ENCODE measurements at regions not wholly inside any gene's neighbourhood (a gene's known extent, or its start where the extent isn't known, plus 50 kb on each side); places are given as distances from the start of the nearest gene placed in this dataset.

GRCh38 chr2:7661502-7661901, 744.3 kb downstream of the RNF144A start:
- no peak overlapping the region for H3K27ac ChIP-seq (ENCODE audit: low read depth)
- no peak overlapping the region for H3K4me3 ChIP-seq (ENCODE audit: low read depth, low read length)
- H3K4me1 ChIP-seq (ENCODE audit: insufficient read depth): no peaks in the 10 kb centered on the region
- no peak for DNase-seq (ENCODE audit: extremely low spot score)
- no peaks in the 10 kb centered on the region for H3K36me3 ChIP-seq (ENCODE audit: insufficient read depth)
- 44% methylated on average over 5 of the region's 5 CpGs for WGBS

- Histone ChIP-seq H3K27ac (ENCODE audit: low read depth) (no peak overlapping the region), H3K4me1 (ENCODE audit: insufficient read depth) (no peaks in the 10 kb centered on the region), H3K36me3 (ENCODE audit: insufficient read depth) (no peaks in the 10 kb centered on the region), H3K4me3 (ENCODE audit: low read depth, low read length) (no peak overlapping the region)
- WGBS: over 99% methylated on average over 4 of the region's 4 CpGs
- no peak for DNase-seq (ENCODE audit: extremely low spot score)
These were observed 748.7 kb downstream of the RNF144A start for GRCh38 chr2:7665880-7666279.

- 88% methylated on average over 10 of the region's 10 CpGs for WGBS
- Histone ChIP-seq H3K4me1 (ENCODE audit: insufficient read depth) (no peaks in the 10 kb centered on the region), H3K27ac (ENCODE audit: low read depth) (no peak overlapping the region), H3K36me3 (ENCODE audit: insufficient read depth) (no peaks in the 10 kb centered on the region), H3K4me3 (ENCODE audit: low read depth, low read length) (no peak overlapping the region)
- no peak for DNase-seq (ENCODE audit: extremely low spot score)
These were observed 749.5 kb downstream of the RNF144A start for GRCh38 chr2:7666596-7667259.

GRCh38 chr2:7667260-7667757, 750.1 kb downstream of the RNF144A start:
- WGBS: 93% methylated on average over 5 of the region's 5 CpGs
- Histone ChIP-seq H3K36me3 (ENCODE audit: insufficient read depth) (no peaks in the 10 kb centered on the region), H3K27ac (ENCODE audit: low read depth) (no peak overlapping the region)

GRCh38 chr2:7670905-7671641, 753.9 kb downstream of the RNF144A start:
- DNase-seq (ENCODE audit: extremely low spot score): no peak
- Histone ChIP-seq H3K4me1 (ENCODE audit: insufficient read depth) (no peaks in the 10 kb centered on the region), H3K4me3 (ENCODE audit: low read depth, low read length) (no peak overlapping the region), H3K36me3 (ENCODE audit: insufficient read depth) (no peaks in the 10 kb centered on the region), H3K27ac (ENCODE audit: low read depth) (no peak overlapping the region)
- 45% methylated on average over 11 of the region's 11 CpGs for WGBS

More at GRCh38 chr2:7667260-7667757, 750.1 kb downstream of the RNF144A start:
- no peak for DNase-seq (ENCODE audit: extremely low spot score)
- Histone ChIP-seq H3K4me3 (ENCODE audit: low read depth, low read length) (no peak overlapping the region), H3K4me1 (ENCODE audit: insufficient read depth) (no peaks in the 10 kb centered on the region)

- H3K4me1 ChIP-seq (ENCODE audit: insufficient read depth): no peaks in the 10 kb centered on the region
- 88% methylated on average over 8 of the region's 8 CpGs for WGBS
- no peak overlapping the region for H3K27ac ChIP-seq (ENCODE audit: low read depth)
- no peak for DNase-seq (ENCODE audit: extremely low spot score)
- H3K4me3 ChIP-seq (ENCODE audit: low read depth, low read length): no peak overlapping the region
- H3K36me3 ChIP-seq (ENCODE audit: insufficient read depth): no peaks in the 10 kb centered on the region
These were observed 754.9 kb downstream of the RNF144A start for GRCh38 chr2:7672027-7672684.

GRCh38 chr2:7672685-7673071, 755.5 kb downstream of the RNF144A start:
- no peaks in the 10 kb centered on the region for H3K4me1 ChIP-seq (ENCODE audit: insufficient read depth)
- no peak overlapping the region for H3K27ac ChIP-seq (ENCODE audit: low read depth)
- no peak overlapping the region for H3K4me3 ChIP-seq (ENCODE audit: low read depth, low read length)
- no peaks in the 10 kb centered on the region for H3K36me3 ChIP-seq (ENCODE audit: insufficient read depth)
- WGBS: 84% methylated on average over 5 of the region's 5 CpGs
- DNase-seq (ENCODE audit: extremely low spot score): no peak

GRCh38 chr2:7673101-7673500, 755.9 kb downstream of the RNF144A start:
- no peak overlapping the region for H3K27ac ChIP-seq (ENCODE audit: low read depth)
- WGBS: 40% methylated on average over 5 of the region's 5 CpGs

GRCh38 chr2:7673853-7674252, 756.6 kb downstream of the RNF144A start:
- Histone ChIP-seq H3K36me3 (ENCODE audit: insufficient read depth) (no peaks in the 10 kb centered on the region), H3K4me1 (ENCODE audit: insufficient read depth) (no peaks in the 10 kb centered on the region), H3K27ac (ENCODE audit: low read depth) (no peak overlapping the region), H3K4me3 (ENCODE audit: low read depth, low read length) (no peak overlapping the region)
- WGBS: 78% methylated on average over 2 of the region's 2 CpGs
- DNase-seq (ENCODE audit: extremely low spot score): no peak

More at GRCh38 chr2:7673101-7673500, 755.9 kb downstream of the RNF144A start:
- Histone ChIP-seq H3K4me3 (ENCODE audit: low read depth, low read length) (no peak overlapping the region), H3K4me1 (ENCODE audit: insufficient read depth) (no peaks in the 10 kb centered on the region), H3K36me3 (ENCODE audit: insufficient read depth) (no peaks in the 10 kb centered on the region)
- DNase-seq (ENCODE audit: extremely low spot score): no peak

GRCh38 chr2:7674606-7675005, 757.4 kb downstream of the RNF144A start:
- Histone ChIP-seq H3K4me3 (ENCODE audit: low read depth, low read length) (no peak overlapping the region), H3K4me1 (ENCODE audit: insufficient read depth) (no peaks in the 10 kb centered on the region), H3K36me3 (ENCODE audit: insufficient read depth) (no peaks in the 10 kb centered on the region), H3K27ac (ENCODE audit: low read depth) (no peak overlapping the region)
- 95% methylated on average over 2 of the region's 2 CpGs for WGBS
- no peak for DNase-seq (ENCODE audit: extremely low spot score)

GRCh38 chr2:7676714-7677113, 759.5 kb downstream of the RNF144A start:
- no peak overlapping the region for H3K4me3 ChIP-seq (ENCODE audit: low read depth, low read length)
- DNase-seq (ENCODE audit: extremely low spot score): no peak
- WGBS: 86% methylated on average over 3 of the region's 3 CpGs
- H3K36me3 ChIP-seq (ENCODE audit: insufficient read depth): no peaks in the 10 kb centered on the region
- no peaks in the 10 kb centered on the region for H3K4me1 ChIP-seq (ENCODE audit: insufficient read depth)
- H3K27ac ChIP-seq (ENCODE audit: low read depth): no peak overlapping the region

GRCh38 chr2:7681881-7682461, 764.8 kb downstream of the RNF144A start:
- WGBS: 95% methylated on average over 3 of the region's 3 CpGs

GRCh38 chr2:7683196-7683595, 766.0 kb downstream of the RNF144A start:
- Histone ChIP-seq H3K27ac (ENCODE audit: low read depth) (no peak overlapping the region), H3K36me3 (ENCODE audit: insufficient read depth) (no peaks in the 10 kb centered on the region), H3K4me1 (ENCODE audit: insufficient read depth) (no peaks in the 10 kb centered on the region), H3K4me3 (ENCODE audit: low read depth, low read length) (no peak overlapping the region)
- WGBS: 80% methylated on average over 8 of the region's 8 CpGs
- no peak for DNase-seq (ENCODE audit: extremely low spot score)

More at GRCh38 chr2:7681881-7682461, 764.8 kb downstream of the RNF144A start:
- no peak for DNase-seq (ENCODE audit: extremely low spot score)
- Histone ChIP-seq H3K36me3 (ENCODE audit: insufficient read depth) (no peaks in the 10 kb centered on the region), H3K4me3 (ENCODE audit: low read depth, low read length) (no peak overlapping the region), H3K4me1 (ENCODE audit: insufficient read depth) (no peaks in the 10 kb centered on the region), H3K27ac (ENCODE audit: low read depth) (no peak overlapping the region)
